Glutamatergic neuron (in vitro differentiated cells): ENCODE measurements at regions not wholly inside any gene's neighbourhood (a gene's known extent, or its start where the extent isn't known, plus 50 kb on each side); places are given as distances from the start of the nearest gene placed in this dataset.

Source experiments
- DNase-seq: peaks from one replicate; pipeline ENCODE4 v3.0.0; 2022
- H3K27ac Mint-ChIP-seq: one replicate; pipeline ENCODE4 v1.8.0; 2020; ENCODE audit warnings: mild to moderate bottlenecking, mixed read lengths, inconsistent platforms; ENCODE audit not compliant: unreplicated experiment
- H3K27me3 Mint-ChIP-seq: one replicate; pipeline ENCODE4 v1.8.0; 2020; ENCODE audit warnings: mild to moderate bottlenecking, moderate library complexity, mixed read lengths, inconsistent platforms; ENCODE audit not compliant: unreplicated experiment
- H3K36me3 Mint-ChIP-seq: one replicate; pipeline ENCODE4 v1.8.0; 2020; ENCODE audit warnings: mild to moderate bottlenecking, mixed read lengths, inconsistent platforms; ENCODE audit not compliant: unreplicated experiment
- H3K4me1 Mint-ChIP-seq: one replicate; pipeline ENCODE4 v1.8.0; 2020; ENCODE audit warnings: mild to moderate bottlenecking, low read depth, mixed read lengths, inconsistent platforms; ENCODE audit not compliant: unreplicated experiment
- H3K4me3 Mint-ChIP-seq: one replicate; pipeline ENCODE4 v1.8.0; 2020; ENCODE audit warnings: mild to moderate bottlenecking, mixed read lengths, inconsistent platforms; ENCODE audit not compliant: unreplicated experiment
- H3K9me3 Mint-ChIP-seq: one replicate; pipeline ENCODE4 v1.8.0; 2020; ENCODE audit warnings: mild to moderate bottlenecking, moderate library complexity, mixed read lengths, inconsistent platforms; ENCODE audit not compliant: unreplicated experiment
- CTCF ChIP-seq: fragments of 200-600 bp; sonication (generic); IDR thresholded peaks from one replicate; pipeline ENCODE4 v1.5.0; 2021; ENCODE audit not compliant: partially characterized antibody, unreplicated experiment

- Mint-ChIP-seq H3K9me3 (peaks cover 6% of the 10 kb centered on the region), H3K4me3 (no peak overlapping the region), H3K36me3 (peaks cover 5% of the 10 kb centered on the region), H3K4me1 (peaks cover 7% of the 10 kb centered on the region), H3K27ac (no peak overlapping the region), H3K27me3 (peaks cover 8% of the 10 kb centered on the region)
- no peak for TF ChIP-seq CTCF
- no peak for DNase-seq
Observed at GRCh38 chr13:30021611-30022010, 171.2 kb upstream of the UBL3 start.

GRCh38 chr13:30020726-30021312 is 170.4 kb upstream of the UBL3 start:
- TF ChIP-seq CTCF, result no peak
- H3K36me3 Mint-ChIP-seq, result peaks cover 5% of the 10 kb centered on the region
- no peak for DNase-seq
- H3K9me3 Mint-ChIP-seq, result peaks cover 6% of the 10 kb centered on the region
- H3K4me1 Mint-ChIP-seq, result peaks cover 8% of the 10 kb centered on the region
- H3K27ac Mint-ChIP-seq, result no peak overlapping the region
- no peak overlapping the region for H3K4me3 Mint-ChIP-seq
- H3K27me3 Mint-ChIP-seq, result peaks cover 8% of the 10 kb centered on the region

- peaks cover 5% of the 10 kb centered on the region for H3K36me3 Mint-ChIP-seq
- H3K4me3 Mint-ChIP-seq, result no peak overlapping the region
- H3K9me3 Mint-ChIP-seq, result peaks cover 6% of the 10 kb centered on the region
- H3K27me3 Mint-ChIP-seq, result peaks cover 10% of the 10 kb centered on the region
- H3K4me1 Mint-ChIP-seq, result peaks cover 10% of the 10 kb centered on the region
- no peak for TF ChIP-seq CTCF
- DNase-seq, result no peak
- no peak overlapping the region for H3K27ac Mint-ChIP-seq
Observed at GRCh38 chr13:30019648-30020626, 169.5 kb upstream of the UBL3 start.

- Mint-ChIP-seq H3K4me3 (no peak overlapping the region), H3K27me3 (peaks cover 14% of the 10 kb centered on the region), H3K36me3 (peaks cover 5% of the 10 kb centered on the region), H3K4me1 (peaks cover 8% of the 10 kb centered on the region), H3K27ac (no peak overlapping the region), H3K9me3 (peaks cover 6% of the 10 kb centered on the region)
- peak; percentile 31 for DNase-seq
- TF ChIP-seq CTCF, result peak; percentile 22
Observed at GRCh38 chr13:30017880-30018279, 167.5 kb upstream of the UBL3 start.

GRCh38 chr13:30016398-30016797 is 166.0 kb upstream of the UBL3 start:
- Mint-ChIP-seq H3K4me3 (no peak overlapping the region), H3K36me3 (peaks cover 9% of the 10 kb centered on the region), H3K9me3 (peaks cover 6% of the 10 kb centered on the region), H3K27ac (no peak overlapping the region), H3K4me1 (peaks cover 8% of the 10 kb centered on the region), H3K27me3 (peaks cover 11% of the 10 kb centered on the region)
- DNase-seq, result no peak
- TF ChIP-seq CTCF, result no peak
